ENCODE measurements at regions not wholly inside any gene's neighbourhood (a gene's known extent, or its start where the extent isn't known, plus 50 kb on each side); places are given as distances from the start of the nearest gene placed in this dataset.

DNA sequence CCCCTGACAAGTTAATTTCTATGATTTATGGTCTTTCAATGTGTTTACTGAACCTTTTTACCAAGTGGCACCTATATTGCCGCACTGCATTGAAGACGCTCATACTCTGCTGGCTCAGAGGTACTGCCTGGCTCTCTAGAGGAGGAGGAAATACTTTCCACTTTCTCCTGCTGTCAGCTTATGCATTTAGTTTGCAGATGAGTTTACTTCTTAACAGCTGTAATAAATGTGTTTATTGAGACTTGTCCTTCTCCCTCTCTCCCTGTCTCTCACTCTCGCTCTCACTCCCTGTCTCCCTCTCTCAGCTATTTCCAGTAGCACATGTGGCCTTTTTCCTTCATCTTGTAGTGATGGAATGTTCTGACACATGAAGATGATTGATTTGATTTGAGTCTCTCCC is 60.3 kb upstream of the SPATA13 start:
- Histone ChIP-seq H3K9me3 (ENCODE audit: control insufficient read depth in 3 of 3, low read length in 3 of 3) (no peaks in the 10 kb centered on the region), H3K36me3 (ENCODE audit: control insufficient read depth in 3 of 3, insufficient read depth in 3 of 3, low read length in 3 of 3) (no peaks in the 10 kb centered on the region), H3K27me3 (ENCODE audit: control insufficient read depth in 3 of 3, insufficient read depth in 3 of 3, low read length in 3 of 3) (no peaks in the 10 kb centered on the region), H3K9ac (ENCODE audit: low read depth in 1 of 3, low read length in 3 of 3) (no peak overlapping the region), H3K4me3 (ENCODE audit: low read length in 3 of 3) (no peak overlapping the region), H3K27ac (ENCODE audit: low read depth, low read length) (no peak overlapping the region), H3K4me1 (ENCODE audit: control insufficient read depth in 3 of 3, insufficient read depth in 3 of 3, low read length in 3 of 3) (no peaks in the 10 kb centered on the region)

DNA sequence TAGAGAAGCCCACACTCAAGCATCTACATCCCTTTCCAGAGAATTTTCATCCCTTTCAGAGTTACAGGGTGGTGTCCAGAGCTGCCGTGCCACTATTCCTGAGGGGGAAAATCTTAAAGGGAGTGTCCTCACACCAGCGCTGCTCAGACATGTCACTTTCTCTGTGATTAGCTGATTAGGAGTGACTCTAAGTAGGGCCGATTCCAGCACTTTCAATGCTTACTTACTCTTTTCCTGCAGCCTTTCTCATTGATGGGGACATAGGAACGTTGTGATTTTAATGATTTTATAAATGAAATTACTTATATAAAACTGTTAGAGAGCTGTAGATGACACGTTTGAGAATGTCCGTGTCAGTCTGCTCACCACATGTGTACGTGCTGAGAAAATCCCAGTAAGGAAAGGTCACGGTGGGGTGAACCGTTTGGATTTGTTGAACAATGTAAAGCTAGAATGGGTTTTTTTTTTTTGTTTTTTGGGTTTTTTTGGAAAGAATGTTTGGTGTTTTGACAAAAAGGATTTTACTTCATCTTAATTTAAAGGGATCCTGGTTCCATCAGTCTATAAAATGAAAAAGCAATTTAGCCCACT is 56.6 kb upstream of the SPATA13 start:
- H3K27me3 ChIP-seq (ENCODE audit: control insufficient read depth in 3 of 3, insufficient read depth in 3 of 3, low read length in 3 of 3) = no peaks in the 10 kb centered on the region
- no peak overlapping the region for H3K4me3 ChIP-seq (ENCODE audit: low read length in 3 of 3)
- no peaks in the 10 kb centered on the region for H3K9me3 ChIP-seq (ENCODE audit: control insufficient read depth in 3 of 3, low read length in 3 of 3)
- no peak overlapping the region for H3K27ac ChIP-seq (ENCODE audit: low read depth, low read length)
- no peaks in the 10 kb centered on the region for H3K36me3 ChIP-seq (ENCODE audit: control insufficient read depth in 3 of 3, insufficient read depth in 3 of 3, low read length in 3 of 3)
- no peak overlapping the region for H3K9ac ChIP-seq (ENCODE audit: low read depth in 1 of 3, low read length in 3 of 3)
- H3K4me1 ChIP-seq (ENCODE audit: control insufficient read depth in 3 of 3, insufficient read depth in 3 of 3, low read length in 3 of 3) = no peaks in the 10 kb centered on the region

DNA sequence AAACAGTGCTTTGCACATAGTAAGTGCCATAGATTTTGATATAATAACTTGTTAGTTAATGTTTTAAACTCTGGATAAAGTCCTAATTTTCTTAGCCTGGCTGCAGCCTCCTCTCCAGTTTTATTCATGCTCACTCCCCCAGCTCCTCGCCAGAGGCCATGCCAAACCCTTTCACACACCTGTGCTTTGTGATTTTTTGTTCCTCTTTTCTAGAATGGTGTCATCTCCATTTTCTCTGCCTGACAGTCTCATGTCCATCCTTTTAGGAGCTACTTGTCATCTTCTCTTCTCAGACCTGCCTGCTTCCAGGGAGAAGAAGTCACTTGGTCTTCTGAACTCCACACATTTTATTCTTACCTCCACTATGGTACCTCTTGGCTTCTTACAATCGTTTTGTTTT is 55.8 kb upstream of the SPATA13 start:
- Histone ChIP-seq H3K27ac (ENCODE audit: low read depth, low read length) (no peak overlapping the region), H3K9ac (ENCODE audit: low read depth in 1 of 3, low read length in 3 of 3) (no peak overlapping the region), H3K27me3 (ENCODE audit: control insufficient read depth in 3 of 3, insufficient read depth in 3 of 3, low read length in 3 of 3) (no peaks in the 10 kb centered on the region), H3K9me3 (ENCODE audit: control insufficient read depth in 3 of 3, low read length in 3 of 3) (no peaks in the 10 kb centered on the region), H3K36me3 (ENCODE audit: control insufficient read depth in 3 of 3, insufficient read depth in 3 of 3, low read length in 3 of 3) (no peaks in the 10 kb centered on the region), H3K4me1 (ENCODE audit: control insufficient read depth in 3 of 3, insufficient read depth in 3 of 3, low read length in 3 of 3) (no peaks in the 10 kb centered on the region), H3K4me3 (ENCODE audit: low read length in 3 of 3) (no peak overlapping the region)

DNA sequence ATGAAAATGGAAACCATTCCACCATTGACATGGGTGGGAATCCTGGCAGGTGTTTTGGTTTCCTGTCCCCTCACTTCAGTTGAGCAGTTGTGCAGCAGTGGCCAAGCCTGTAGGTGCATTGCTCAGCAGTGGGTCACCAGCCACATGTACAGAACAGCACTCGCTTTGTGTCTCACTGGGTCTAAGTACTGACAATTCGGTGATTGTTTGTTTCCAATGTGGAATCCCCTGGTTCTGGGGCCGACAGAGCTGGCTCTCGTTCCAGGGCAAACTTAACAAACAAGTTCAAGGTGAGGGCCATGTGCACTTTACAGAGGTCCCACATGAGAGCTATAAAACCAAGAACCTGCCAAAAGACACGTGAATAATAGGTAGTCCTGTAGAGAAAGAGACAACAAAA is 54.1 kb upstream of the SPATA13 start:
- Histone ChIP-seq H3K9ac (ENCODE audit: low read depth in 1 of 3, low read length in 3 of 3) (no peak overlapping the region), H3K36me3 (ENCODE audit: control insufficient read depth in 3 of 3, insufficient read depth in 3 of 3, low read length in 3 of 3) (no peaks in the 10 kb centered on the region), H3K9me3 (ENCODE audit: control insufficient read depth in 3 of 3, low read length in 3 of 3) (no peaks in the 10 kb centered on the region), H3K4me3 (ENCODE audit: low read length in 3 of 3) (no peak overlapping the region), H3K27me3 (ENCODE audit: control insufficient read depth in 3 of 3, insufficient read depth in 3 of 3, low read length in 3 of 3) (no peaks in the 10 kb centered on the region), H3K27ac (ENCODE audit: low read depth, low read length) (no peak overlapping the region), H3K4me1 (ENCODE audit: control insufficient read depth in 3 of 3, insufficient read depth in 3 of 3, low read length in 3 of 3) (no peaks in the 10 kb centered on the region)

DNA sequence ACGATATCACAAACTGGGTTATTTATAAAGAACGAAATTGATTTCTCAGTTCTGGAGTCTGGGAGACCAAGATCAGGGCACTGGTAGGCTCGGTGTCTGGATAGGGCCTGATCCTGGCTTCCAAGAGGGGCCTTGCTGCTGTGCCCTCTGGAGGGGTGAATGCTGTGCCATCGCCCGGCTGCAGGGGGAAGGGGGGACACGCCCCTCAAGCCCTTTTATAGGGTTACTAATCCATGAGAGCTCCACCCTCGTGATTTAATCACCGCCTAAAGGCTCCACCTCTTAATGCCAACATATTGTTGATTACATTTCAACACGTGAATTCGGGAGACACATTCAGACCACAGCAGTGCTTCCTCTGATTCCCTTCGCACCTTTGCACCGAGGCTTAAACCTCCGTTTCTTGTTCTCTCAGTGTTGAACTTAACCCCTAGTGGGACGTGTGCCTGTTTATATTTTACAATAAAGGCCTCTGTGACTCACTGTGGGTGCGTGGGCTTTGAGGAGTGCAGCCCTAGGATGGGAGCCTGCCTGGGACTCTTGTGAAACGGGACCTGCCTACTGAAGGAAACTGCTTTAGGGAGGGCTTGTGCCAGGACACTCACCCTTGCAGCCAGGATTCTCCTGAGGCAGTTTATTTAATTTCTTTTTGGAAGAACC is 52.4 kb upstream of the SPATA13 start:
- Histone ChIP-seq H3K27ac (ENCODE audit: low read depth, low read length) (no peak overlapping the region), H3K9me3 (ENCODE audit: control insufficient read depth in 3 of 3, low read length in 3 of 3) (no peaks in the 10 kb centered on the region), H3K9ac (ENCODE audit: low read depth in 1 of 3, low read length in 3 of 3) (no peak overlapping the region), H3K4me3 (ENCODE audit: low read length in 3 of 3) (no peak overlapping the region), H3K36me3 (ENCODE audit: control insufficient read depth in 3 of 3, insufficient read depth in 3 of 3, low read length in 3 of 3) (no peaks in the 10 kb centered on the region), H3K4me1 (ENCODE audit: control insufficient read depth in 3 of 3, insufficient read depth in 3 of 3, low read length in 3 of 3) (no peaks in the 10 kb centered on the region), H3K27me3 (ENCODE audit: control insufficient read depth in 3 of 3, insufficient read depth in 3 of 3, low read length in 3 of 3) (no peaks in the 10 kb centered on the region)

DNA sequence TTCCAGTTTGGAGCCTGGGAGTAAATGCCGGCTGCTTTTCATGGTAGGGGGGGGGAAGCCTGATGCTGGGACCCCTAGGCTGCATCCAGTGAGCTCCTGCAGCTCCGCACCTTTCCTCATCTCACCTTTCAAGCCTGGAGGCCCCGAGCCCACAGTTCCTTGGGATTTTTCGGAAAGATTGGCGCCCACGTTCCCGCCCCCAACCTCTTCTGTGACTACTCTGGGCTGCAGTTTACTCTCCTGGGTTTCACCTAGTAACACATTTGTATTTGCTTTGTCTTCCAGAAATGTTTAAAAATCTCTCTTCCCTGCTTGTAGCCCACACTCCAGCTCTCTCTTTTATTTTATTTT is 51.9 kb upstream of the SPATA13 start:
- Histone ChIP-seq H3K9me3 (ENCODE audit: control insufficient read depth in 3 of 3, low read length in 3 of 3) (no peaks in the 10 kb centered on the region), H3K36me3 (ENCODE audit: control insufficient read depth in 3 of 3, insufficient read depth in 3 of 3, low read length in 3 of 3) (no peaks in the 10 kb centered on the region), H3K27me3 (ENCODE audit: control insufficient read depth in 3 of 3, insufficient read depth in 3 of 3, low read length in 3 of 3) (no peaks in the 10 kb centered on the region), H3K4me1 (ENCODE audit: control insufficient read depth in 3 of 3, insufficient read depth in 3 of 3, low read length in 3 of 3) (no peaks in the 10 kb centered on the region), H3K27ac (ENCODE audit: low read depth, low read length) (no peak overlapping the region), H3K9ac (ENCODE audit: low read depth in 1 of 3, low read length in 3 of 3) (no peak overlapping the region), H3K4me3 (ENCODE audit: low read length in 3 of 3) (no peak overlapping the region)

DNA sequence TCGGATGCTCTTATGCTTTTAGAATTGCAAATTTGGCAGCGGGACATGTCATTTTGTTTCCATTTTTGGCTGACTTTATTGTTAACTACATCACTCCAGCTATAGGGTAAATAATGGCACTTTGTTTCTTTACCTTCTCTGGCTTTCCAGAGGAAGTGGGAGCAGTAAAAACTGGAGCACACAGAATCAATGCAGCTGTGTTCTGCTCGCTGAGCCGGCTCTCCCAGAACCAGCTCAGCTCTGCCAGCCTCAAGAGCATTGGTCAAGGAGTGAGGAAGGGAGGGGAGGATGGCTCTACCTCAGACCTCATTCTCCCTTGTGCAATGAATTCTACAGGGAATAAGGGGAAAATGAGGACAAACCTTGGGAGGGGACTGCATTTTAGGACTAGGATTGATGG is 50.5 kb upstream of the SPATA13 start:
- Histone ChIP-seq H3K9me3 (ENCODE audit: control insufficient read depth in 3 of 3, low read length in 3 of 3) (no peaks in the 10 kb centered on the region), H3K9ac (ENCODE audit: low read depth in 1 of 3, low read length in 3 of 3) (no peak overlapping the region), H3K27ac (ENCODE audit: low read depth, low read length) (no peak overlapping the region), H3K4me3 (ENCODE audit: low read length in 3 of 3) (no peak overlapping the region), H3K4me1 (ENCODE audit: control insufficient read depth in 3 of 3, insufficient read depth in 3 of 3, low read length in 3 of 3) (no peaks in the 10 kb centered on the region), H3K36me3 (ENCODE audit: control insufficient read depth in 3 of 3, insufficient read depth in 3 of 3, low read length in 3 of 3) (no peaks in the 10 kb centered on the region), H3K27me3 (ENCODE audit: control insufficient read depth in 3 of 3, insufficient read depth in 3 of 3, low read length in 3 of 3) (no peaks in the 10 kb centered on the region)

Measured in skeletal muscle tissue (tissue), 3 donors.